Left lung (tissue), 4 donors: ENCODE measurements at regions not wholly inside any gene's neighbourhood (a gene's known extent, or its start where the extent isn't known, plus 50 kb on each side); places are given as distances from the start of the nearest gene placed in this dataset.

Experiments
- ATAC-seq: fragments of 200-7000 bp; cut with Tn5 transposase; one replicate; pipeline ENCODE4 v1.9.1; 2020; ENCODE audit warnings: moderate library complexity
- DNase-seq, 4 donors: peaks; one replicate each; pipeline ENCODE4 v3.0.0-alpha.2; 2013 to 2020
- H3K27ac ChIP-seq, 2 donors: fragments of 200-600 bp; sonication (generic) in 1 of 2; one replicate each; pipeline versions ENCODE4 v1.5.0 to v1.8.0; 2020 to 2021
- H3K27me3 ChIP-seq, 2 donors: fragments of 200-600 bp; sonication (generic) in 1 of 2; one replicate each; pipeline versions ENCODE4 v1.5.0 to v1.8.0; 2020 to 2021
- H3K36me3 ChIP-seq, 2 donors: fragments of 200-600 bp; sonication (generic) in 1 of 2; one replicate each; pipeline versions ENCODE4 v1.5.0 to v1.8.0; 2020 to 2021
- H3K4me1 ChIP-seq, 2 donors: fragments of 200-600 bp; one replicate each; pipeline ENCODE4 v1.8.0; 2021
- H3K4me3 ChIP-seq, 2 donors: fragments of 200-600 bp; sonication (generic) in 1 of 2; one replicate each; pipeline versions ENCODE4 v1.5.0 to v1.8.0; 2020 to 2021; ENCODE audit warnings: mild to moderate bottlenecking in 1 of 2
- H3K9me3 ChIP-seq, 2 donors: fragments of 200-600 bp; sonication (generic) in 1 of 2; one replicate each; pipeline versions ENCODE4 v1.5.0 to v1.8.0; 2020 to 2021
- intact Hi-C, 2 donors: fragments of 100-400 bp; cut with DNase I; formaldehyde crosslinking; loops; one replicate each; pipeline versions ENCODE4 v1.11.2 to v1.14.2; 2022
- TF ChIP-seq, protein P1 (sequence below), 2 donors: fragments of 200-600 bp; sonication (generic) in 1 of 2; IDR thresholded peaks; one replicate each; pipeline versions ENCODE4 v1.5.0 to v1.8.0; 2021; ENCODE audit warnings: antibody characterized with exemption in 2 of 2
- donor health status: DM: no; HTN: yes; CAD: no.
- donor health status: DM: no; HTN: no; CAD: no.

- Histone ChIP-seq H3K27me3 (no peaks in the 10 kb centered on the region), H3K36me3 (no peaks in the 10 kb centered on the region), H3K4me1 (no peaks in the 10 kb centered on the region), H3K4me3 (no peak overlapping the region), H3K9me3 (peaks cover 0 to 42% of the 10 kb centered on the region in 2 donors), H3K27ac (no peak overlapping the region)
- intact Hi-C loops = no loop called here
- ATAC-seq (no peak), DNase-seq (no peak)
- TF ChIP-seq, protein P1, sequence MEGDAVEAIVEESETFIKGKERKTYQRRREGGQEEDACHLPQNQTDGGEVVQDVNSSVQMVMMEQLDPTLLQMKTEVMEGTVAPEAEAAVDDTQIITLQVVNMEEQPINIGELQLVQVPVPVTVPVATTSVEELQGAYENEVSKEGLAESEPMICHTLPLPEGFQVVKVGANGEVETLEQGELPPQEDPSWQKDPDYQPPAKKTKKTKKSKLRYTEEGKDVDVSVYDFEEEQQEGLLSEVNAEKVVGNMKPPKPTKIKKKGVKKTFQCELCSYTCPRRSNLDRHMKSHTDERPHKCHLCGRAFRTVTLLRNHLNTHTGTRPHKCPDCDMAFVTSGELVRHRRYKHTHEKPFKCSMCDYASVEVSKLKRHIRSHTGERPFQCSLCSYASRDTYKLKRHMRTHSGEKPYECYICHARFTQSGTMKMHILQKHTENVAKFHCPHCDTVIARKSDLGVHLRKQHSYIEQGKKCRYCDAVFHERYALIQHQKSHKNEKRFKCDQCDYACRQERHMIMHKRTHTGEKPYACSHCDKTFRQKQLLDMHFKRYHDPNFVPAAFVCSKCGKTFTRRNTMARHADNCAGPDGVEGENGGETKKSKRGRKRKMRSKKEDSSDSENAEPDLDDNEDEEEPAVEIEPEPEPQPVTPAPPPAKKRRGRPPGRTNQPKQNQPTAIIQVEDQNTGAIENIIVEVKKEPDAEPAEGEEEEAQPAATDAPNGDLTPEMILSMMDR (IDR thresholded peaks at IDR 0.05) = no peak
Observed at GRCh38 chr2:228532233-228532632, 350.7 kb upstream of the SPHKAP start.

GRCh38 chr2:228527197-228527881, 345.9 kb upstream of the SPHKAP start:
- no peaks in the 10 kb centered on the region for H3K36me3 ChIP-seq
- ATAC-seq = no peak
- no peak overlapping the region for H3K4me3 ChIP-seq
- H3K27ac ChIP-seq = no peak overlapping the region
- intact Hi-C loops = no loop called here
- H3K27me3 ChIP-seq = no peaks in the 10 kb centered on the region
- DNase-seq = no peak
- TF ChIP-seq, protein P1 (IDR thresholded peaks at IDR 0.05) = no peak
- H3K4me1 ChIP-seq = no peaks in the 10 kb centered on the region
- peaks cover 0 to 20% of the 10 kb centered on the region in 2 donors for H3K9me3 ChIP-seq

- TF ChIP-seq, protein P1 (IDR thresholded peaks at IDR 0.05) = no peak
- Histone ChIP-seq H3K9me3 (peaks cover 0 to 21% of the 10 kb centered on the region in 2 donors), H3K27me3 (no peaks in the 10 kb centered on the region), H3K4me3 (no peak overlapping the region), H3K4me1 (no peaks in the 10 kb centered on the region), H3K36me3 (no peaks in the 10 kb centered on the region), H3K27ac (no peak overlapping the region)
- intact Hi-C loops = no loop called here
- ATAC-seq = no peak
- DNase-seq = no peak
Observed at GRCh38 chr2:228526687-228527086, 345.2 kb upstream of the SPHKAP start.

GRCh38 chr2:228522977-228523376, 341.5 kb upstream of the SPHKAP start:
- Histone ChIP-seq H3K4me1 (no peaks in the 10 kb centered on the region), H3K27me3 (no peaks in the 10 kb centered on the region), H3K9me3 (peaks cover 0 to 17% of the 10 kb centered on the region in 2 donors), H3K36me3 (no peaks in the 10 kb centered on the region), H3K4me3 (no peak overlapping the region), H3K27ac (no peak overlapping the region)
- TF ChIP-seq, protein P1 (IDR thresholded peaks at IDR 0.05) = no peak
- intact Hi-C loops = no loop called here
- no peak for ATAC-seq
- no peak for DNase-seq

- H3K4me3 ChIP-seq = no peak overlapping the region
- intact Hi-C loops = no loop called here
- no peaks in the 10 kb centered on the region for H3K36me3 ChIP-seq
- ATAC-seq (no peak), DNase-seq (no peak)
- H3K9me3 ChIP-seq = peaks cover 0 to 17% of the 10 kb centered on the region in 2 donors
- no peak overlapping the region for H3K27ac ChIP-seq
- no peaks in the 10 kb centered on the region for H3K27me3 ChIP-seq
- TF ChIP-seq, protein P1 (IDR thresholded peaks at IDR 0.05) = no peak
- H3K4me1 ChIP-seq = no peaks in the 10 kb centered on the region
Observed at GRCh38 chr2:228522276-228522675, 340.8 kb upstream of the SPHKAP start.
